WTC11 (cell line): ENCODE measurements at regions not wholly inside any gene's neighbourhood (a gene's known extent, or its start where the extent isn't known, plus 50 kb on each side); places are given as distances from the start of the nearest gene placed in this dataset.

Experiments used
- ATAC-seq: fragments of 200-7000 bp; cut with Tn5 transposase; 2 replicates; pipeline ENCODE4 v1.10.0; 2021; ENCODE audit warnings: mild to moderate bottlenecking, moderate library complexity
- CTCF ChIA-PET: fragments of 300-600 bp; sonication (Branson Sonifier 250); formaldehyde crosslinking; loops from one replicate; lab custom pipeline; 2021; ENCODE audit warnings: antibody characterized with exemption; lab: Charles Lee
- POLR2A ChIA-PET: fragments of 350-600 bp; sonication (Branson Sonifier 250); formaldehyde crosslinking; loops from one replicate; lab custom pipeline; 2021; ENCODE audit warnings: antibody characterized with exemption; lab: Charles Lee
- DNase-seq: peaks from one replicate; pipeline ENCODE4 v3.0.0; 2021; ENCODE audit warnings: low spot score
- H3K27ac Mint-ChIP-seq: 2 replicates; pipeline ENCODE4 v1.8.0; 2021; ENCODE audit warnings: mixed read lengths
- H3K27me3 Mint-ChIP-seq: 2 replicates; pipeline ENCODE4 v1.8.0; 2021; ENCODE audit warnings: low read depth, mild to moderate bottlenecking, moderate library complexity, mixed read lengths
- H3K36me3 Mint-ChIP-seq: 2 replicates; pipeline ENCODE4 v1.8.0; 2021; ENCODE audit warnings: mixed read lengths
- H3K4me1 Mint-ChIP-seq: 2 replicates; pipeline ENCODE4 v1.8.0; 2022; ENCODE audit warnings: mixed read lengths
- H3K4me3 Mint-ChIP-seq: 2 replicates; pipeline ENCODE4 v1.8.0; 2021; ENCODE audit warnings: mild to moderate bottlenecking, moderate library complexity, mixed read lengths
- H3K9me3 Mint-ChIP-seq: 2 replicates; pipeline ENCODE4 v1.8.0; 2021; ENCODE audit warnings: mixed read lengths
- ATF1 ChIP-seq: sonication (generic); formaldehyde crosslinking; IDR thresholded peaks from 2 replicates; pipeline ENCODE4 v1.8.1; 2023; ENCODE audit warnings: mild to moderate bottlenecking, moderate library complexity, missing genetic modification reagents
- CREB1 ChIP-seq: sonication (generic); formaldehyde crosslinking; IDR thresholded peaks from 2 replicates; pipeline ENCODE4 v1.8.0; 2023; ENCODE audit warnings: mild to moderate bottlenecking, missing genetic modification reagents
- JUN ChIP-seq: sonication (generic); formaldehyde crosslinking; IDR thresholded peaks from 2 replicates; pipeline ENCODE4 v1.8.0; 2023; ENCODE audit warnings: mild to moderate bottlenecking, missing genetic modification reagents
- NFATC4 ChIP-seq: fragments of 250-450 bp; sonication (Bioruptor Pico); IDR thresholded peaks from 2 replicates; pipeline ENCODE4 v1.9.0; 2021; ENCODE audit warnings: mild to moderate bottlenecking
- NFE2L1 ChIP-seq: sonication (generic); formaldehyde crosslinking; IDR thresholded peaks from 2 replicates; pipeline ENCODE4 v1.8.1; 2023; ENCODE audit warnings: missing genetic modification reagents
- NR2C2 ChIP-seq: sonication (generic); formaldehyde crosslinking; IDR thresholded peaks from 2 replicates; pipeline ENCODE4 v1.8.0; 2022; ENCODE audit warnings: mild to moderate bottlenecking, missing genetic modification reagents
- OVOL2 ChIP-seq: fragments of 250-450 bp; sonication (Bioruptor Pico); IDR thresholded peaks from 2 replicates; pipeline ENCODE4 v1.9.0; 2021; ENCODE audit warnings: mild to moderate bottlenecking, borderline replicate concordance
- SP1 ChIP-seq: sonication (generic); formaldehyde crosslinking; conservative IDR thresholded peaks from 2 replicates; pipeline ENCODE4 v1.8.1; 2022; ENCODE audit warnings: missing genetic modification reagents
- TP53 ChIP-seq: sonication (generic); formaldehyde crosslinking; IDR thresholded peaks from 2 replicates; pipeline ENCODE4 v1.8.1; 2023; ENCODE audit warnings: mild to moderate bottlenecking, missing genetic modification reagents
- ZBTB43 ChIP-seq: sonication (generic); formaldehyde crosslinking; IDR thresholded peaks from 2 replicates; pipeline ENCODE4 v1.8.1; 2023; ENCODE audit warnings: mild to moderate bottlenecking, missing genetic modification reagents
- ZNF219 ChIP-seq: sonication (generic); formaldehyde crosslinking; IDR thresholded peaks from 2 replicates; pipeline ENCODE4 v1.8.0; 2023; ENCODE audit warnings: missing genetic modification reagents, mild to moderate bottlenecking, borderline replicate concordance
- ZNF317 ChIP-seq: sonication (generic); formaldehyde crosslinking; IDR thresholded peaks from 2 replicates; pipeline ENCODE4 v1.8.1; 2023; ENCODE audit warnings: low read depth, mild to moderate bottlenecking, moderate library complexity, missing genetic modification reagents, borderline replicate concordance
- ZNF396 ChIP-seq: fragments of 250-450 bp; sonication (Bioruptor Pico); IDR thresholded peaks from 2 replicates; pipeline ENCODE4 v1.8.0; 2021; ENCODE audit warnings: mild to moderate bottlenecking, moderate library complexity, borderline replicate concordance
- ZNF425 ChIP-seq: fragments of 250-450 bp; sonication (Bioruptor Pico); conservative IDR thresholded peaks from 2 replicates; pipeline ENCODE4 v1.9.0; 2021; ENCODE audit warnings: mild to moderate bottlenecking
- ZNF512 ChIP-seq: sonication (generic); formaldehyde crosslinking; IDR thresholded peaks from 2 replicates; pipeline ENCODE4 v1.8.1; 2022; ENCODE audit warnings: missing genetic modification reagents, borderline replicate concordance
- TF ChIP-seq, protein P1 (sequence below): sonication (generic); formaldehyde crosslinking; IDR thresholded peaks from 2 replicates; pipeline ENCODE4 v1.8.1; 2023; ENCODE audit warnings: mild to moderate bottlenecking, missing genetic modification reagents, moderate library complexity
- TF ChIP-seq, protein P2 (sequence below): sonication (generic); formaldehyde crosslinking; IDR thresholded peaks from 2 replicates; pipeline ENCODE4 v1.8.1; 2023; ENCODE audit warnings: mild to moderate bottlenecking, moderate library complexity, missing genetic modification reagents
- TF ChIP-seq, protein P3 (sequence below): sonication (generic); formaldehyde crosslinking; conservative IDR thresholded peaks from 2 replicates; pipeline ENCODE4 v1.8.1; 2023; ENCODE audit warnings: mild to moderate bottlenecking, low read depth, missing genetic modification reagents, moderate library complexity
- TF ChIP-seq, protein P4 (sequence below): sonication (generic); formaldehyde crosslinking; IDR thresholded peaks from 2 replicates; pipeline ENCODE4 v1.8.0; 2022; ENCODE audit warnings: missing genetic modification reagents
- TF ChIP-seq, protein P5 (sequence below): fragments of 250-450 bp; sonication (Bioruptor Pico); IDR thresholded peaks from 2 replicates; pipeline ENCODE4 v1.9.0; 2021; ENCODE audit warnings: mild to moderate bottlenecking

GRCh38 chr4:112942077-112942476, 107.4 kb upstream of the ANK2 start:
- H3K36me3 Mint-ChIP-seq, result peaks cover 7% of the 10 kb centered on the region; the same call in 1 of the 2 replicates
- no peak overlapping the region for H3K27ac Mint-ChIP-seq
- TF ChIP-seq, protein P1, sequence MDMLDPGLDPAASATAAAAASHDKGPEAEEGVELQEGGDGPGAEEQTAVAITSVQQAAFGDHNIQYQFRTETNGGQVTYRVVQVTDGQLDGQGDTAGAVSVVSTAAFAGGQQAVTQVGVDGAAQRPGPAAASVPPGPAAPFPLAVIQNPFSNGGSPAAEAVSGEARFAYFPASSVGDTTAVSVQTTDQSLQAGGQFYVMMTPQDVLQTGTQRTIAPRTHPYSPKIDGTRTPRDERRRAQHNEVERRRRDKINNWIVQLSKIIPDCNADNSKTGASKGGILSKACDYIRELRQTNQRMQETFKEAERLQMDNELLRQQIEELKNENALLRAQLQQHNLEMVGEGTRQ (CRISPR knock-in tag), result no peak
- TF ChIP-seq, protein P2, sequence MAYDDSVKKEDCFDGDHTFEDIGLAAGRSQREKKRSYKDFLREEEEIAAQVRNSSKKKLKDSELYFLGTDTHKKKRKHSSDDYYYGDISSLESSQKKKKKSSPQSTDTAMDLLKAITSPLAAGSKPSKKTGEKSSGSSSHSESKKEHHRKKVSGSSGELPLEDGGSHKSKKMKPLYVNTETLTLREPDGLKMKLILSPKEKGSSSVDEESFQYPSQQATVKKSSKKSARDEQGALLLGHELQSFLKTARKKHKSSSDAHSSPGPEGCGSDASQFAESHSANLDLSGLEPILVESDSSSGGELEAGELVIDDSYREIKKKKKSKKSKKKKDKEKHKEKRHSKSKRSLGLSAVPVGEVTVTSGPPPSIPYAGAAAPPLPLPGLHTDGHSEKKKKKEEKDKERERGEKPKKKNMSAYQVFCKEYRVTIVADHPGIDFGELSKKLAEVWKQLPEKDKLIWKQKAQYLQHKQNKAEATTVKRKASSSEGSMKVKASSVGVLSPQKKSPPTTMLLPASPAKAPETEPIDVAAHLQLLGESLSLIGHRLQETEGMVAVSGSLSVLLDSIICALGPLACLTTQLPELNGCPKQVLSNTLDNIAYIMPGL (CRISPR knock-in tag), result no peak
- TF ChIP-seq ZNF512 (CRISPR knock-in tag) (no peak), NR2C2 (CRISPR knock-in tag) (no peak), SP1 (CRISPR knock-in tag) (no peak), ZBTB43 (no peak), JUN (CRISPR knock-in tag) (no peak), ZNF219 (CRISPR knock-in tag) (no peak), ZNF425 (CRISPR knock-in tag) (no peak), ZNF396 (CRISPR knock-in tag) (no peak), NFE2L1 (CRISPR knock-in tag) (no peak), ATF1 (CRISPR knock-in tag) (no peak), ZNF317 (no peak), CREB1 (CRISPR knock-in tag) (no peak), TP53 (CRISPR knock-in tag) (no peak), NFATC4 (no peak), OVOL2 (CRISPR knock-in tag) (no peak)
- TF ChIP-seq, protein P3, sequence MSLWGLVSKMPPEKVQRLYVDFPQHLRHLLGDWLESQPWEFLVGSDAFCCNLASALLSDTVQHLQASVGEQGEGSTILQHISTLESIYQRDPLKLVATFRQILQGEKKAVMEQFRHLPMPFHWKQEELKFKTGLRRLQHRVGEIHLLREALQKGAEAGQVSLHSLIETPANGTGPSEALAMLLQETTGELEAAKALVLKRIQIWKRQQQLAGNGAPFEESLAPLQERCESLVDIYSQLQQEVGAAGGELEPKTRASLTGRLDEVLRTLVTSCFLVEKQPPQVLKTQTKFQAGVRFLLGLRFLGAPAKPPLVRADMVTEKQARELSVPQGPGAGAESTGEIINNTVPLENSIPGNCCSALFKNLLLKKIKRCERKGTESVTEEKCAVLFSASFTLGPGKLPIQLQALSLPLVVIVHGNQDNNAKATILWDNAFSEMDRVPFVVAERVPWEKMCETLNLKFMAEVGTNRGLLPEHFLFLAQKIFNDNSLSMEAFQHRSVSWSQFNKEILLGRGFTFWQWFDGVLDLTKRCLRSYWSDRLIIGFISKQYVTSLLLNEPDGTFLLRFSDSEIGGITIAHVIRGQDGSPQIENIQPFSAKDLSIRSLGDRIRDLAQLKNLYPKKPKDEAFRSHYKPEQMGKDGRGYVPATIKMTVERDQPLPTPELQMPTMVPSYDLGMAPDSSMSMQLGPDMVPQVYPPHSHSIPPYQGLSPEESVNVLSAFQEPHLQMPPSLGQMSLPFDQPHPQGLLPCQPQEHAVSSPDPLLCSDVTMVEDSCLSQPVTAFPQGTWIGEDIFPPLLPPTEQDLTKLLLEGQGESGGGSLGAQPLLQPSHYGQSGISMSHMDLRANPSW (CRISPR knock-in tag), result no peak
- TF ChIP-seq, protein P4, sequence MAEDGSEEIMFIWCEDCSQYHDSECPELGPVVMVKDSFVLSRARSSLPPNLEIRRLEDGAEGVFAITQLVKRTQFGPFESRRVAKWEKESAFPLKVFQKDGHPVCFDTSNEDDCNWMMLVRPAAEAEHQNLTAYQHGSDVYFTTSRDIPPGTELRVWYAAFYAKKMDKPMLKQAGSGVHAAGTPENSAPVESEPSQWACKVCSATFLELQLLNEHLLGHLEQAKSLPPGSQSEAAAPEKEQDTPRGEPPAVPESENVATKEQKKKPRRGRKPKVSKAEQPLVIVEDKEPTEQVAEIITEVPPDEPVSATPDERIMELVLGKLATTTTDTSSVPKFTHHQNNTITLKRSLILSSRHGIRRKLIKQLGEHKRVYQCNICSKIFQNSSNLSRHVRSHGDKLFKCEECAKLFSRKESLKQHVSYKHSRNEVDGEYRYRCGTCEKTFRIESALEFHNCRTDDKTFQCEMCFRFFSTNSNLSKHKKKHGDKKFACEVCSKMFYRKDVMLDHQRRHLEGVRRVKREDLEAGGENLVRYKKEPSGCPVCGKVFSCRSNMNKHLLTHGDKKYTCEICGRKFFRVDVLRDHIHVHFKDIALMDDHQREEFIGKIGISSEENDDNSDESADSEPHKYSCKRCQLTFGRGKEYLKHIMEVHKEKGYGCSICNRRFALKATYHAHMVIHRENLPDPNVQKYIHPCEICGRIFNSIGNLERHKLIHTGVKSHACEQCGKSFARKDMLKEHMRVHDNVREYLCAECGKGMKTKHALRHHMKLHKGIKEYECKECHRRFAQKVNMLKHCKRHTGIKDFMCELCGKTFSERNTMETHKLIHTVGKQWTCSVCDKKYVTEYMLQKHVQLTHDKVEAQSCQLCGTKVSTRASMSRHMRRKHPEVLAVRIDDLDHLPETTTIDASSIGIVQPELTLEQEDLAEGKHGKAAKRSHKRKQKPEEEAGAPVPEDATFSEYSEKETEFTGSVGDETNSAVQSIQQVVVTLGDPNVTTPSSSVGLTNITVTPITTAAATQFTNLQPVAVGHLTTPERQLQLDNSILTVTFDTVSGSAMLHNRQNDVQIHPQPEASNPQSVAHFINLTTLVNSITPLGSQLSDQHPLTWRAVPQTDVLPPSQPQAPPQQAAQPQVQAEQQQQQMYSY, result no peak
- TF ChIP-seq, protein P5, sequence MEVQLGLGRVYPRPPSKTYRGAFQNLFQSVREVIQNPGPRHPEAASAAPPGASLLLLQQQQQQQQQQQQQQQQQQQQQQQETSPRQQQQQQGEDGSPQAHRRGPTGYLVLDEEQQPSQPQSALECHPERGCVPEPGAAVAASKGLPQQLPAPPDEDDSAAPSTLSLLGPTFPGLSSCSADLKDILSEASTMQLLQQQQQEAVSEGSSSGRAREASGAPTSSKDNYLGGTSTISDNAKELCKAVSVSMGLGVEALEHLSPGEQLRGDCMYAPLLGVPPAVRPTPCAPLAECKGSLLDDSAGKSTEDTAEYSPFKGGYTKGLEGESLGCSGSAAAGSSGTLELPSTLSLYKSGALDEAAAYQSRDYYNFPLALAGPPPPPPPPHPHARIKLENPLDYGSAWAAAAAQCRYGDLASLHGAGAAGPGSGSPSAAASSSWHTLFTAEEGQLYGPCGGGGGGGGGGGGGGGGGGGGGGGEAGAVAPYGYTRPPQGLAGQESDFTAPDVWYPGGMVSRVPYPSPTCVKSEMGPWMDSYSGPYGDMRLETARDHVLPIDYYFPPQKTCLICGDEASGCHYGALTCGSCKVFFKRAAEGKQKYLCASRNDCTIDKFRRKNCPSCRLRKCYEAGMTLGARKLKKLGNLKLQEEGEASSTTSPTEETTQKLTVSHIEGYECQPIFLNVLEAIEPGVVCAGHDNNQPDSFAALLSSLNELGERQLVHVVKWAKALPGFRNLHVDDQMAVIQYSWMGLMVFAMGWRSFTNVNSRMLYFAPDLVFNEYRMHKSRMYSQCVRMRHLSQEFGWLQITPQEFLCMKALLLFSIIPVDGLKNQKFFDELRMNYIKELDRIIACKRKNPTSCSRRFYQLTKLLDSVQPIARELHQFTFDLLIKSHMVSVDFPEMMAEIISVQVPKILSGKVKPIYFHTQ (CRISPR knock-in tag), result no peak
- peaks cover 9% of the 10 kb centered on the region; the same call in 1 of the 2 replicates for H3K4me1 Mint-ChIP-seq
- DNase-seq (no peak), ATAC-seq (no peak)
- ChIA-PET CTCF (interaction anchor here (0.6 to 2.7 kb wide), 6 partner anchors 10 to 244 kb away, joined by 3 to 11 read pairs (median 4); no protein-coding TSS in a partner anchor), POLR2A (no interaction called here)
- H3K27me3 Mint-ChIP-seq, result no peaks in the 10 kb centered on the region
- H3K9me3 Mint-ChIP-seq, result peaks cover 7% of the 10 kb centered on the region
- no peak overlapping the region for H3K4me3 Mint-ChIP-seq
